Heart right ventricle (tissue), 16 donors: ENCODE measurements at regions not wholly inside any gene's neighbourhood (a gene's known extent, or its start where the extent isn't known, plus 50 kb on each side); places are given as distances from the start of the nearest gene placed in this dataset.

Source experiments
- ATAC-seq, 8 donors: fragments of 200-7000 bp; cut with Tn5 transposase; one replicate each; pipeline ENCODE4 v1.9.1; 2020; ENCODE audit warnings: mild to moderate bottlenecking in 8 of 8, moderate library complexity in 8 of 8, moderate number of reproducible peaks in 1 of 8
- DNase-seq, 2 donors: peaks; one replicate each; pipeline ENCODE4 v3.0.0-alpha.2; 2020
- H3K27ac ChIP-seq, 10 donors: fragments of 200-600 bp; sonication (generic) in 2 of 10; one replicate each; pipeline versions ENCODE4 v1.5.0 to v1.8.0; 2020 to 2022; ENCODE audit warnings: mild to moderate bottlenecking in 3 of 10
- H3K27me3 ChIP-seq, 7 donors: fragments of 200-600 bp; one replicate each; pipeline ENCODE4 v1.8.0; 2021 to 2022; ENCODE audit warnings: mild to moderate bottlenecking in 2 of 7
- H3K36me3 ChIP-seq, 9 donors: fragments of 200-600 bp; sonication (generic) in 1 of 9; one replicate each; pipeline versions ENCODE4 v1.5.0 to v1.8.0; 2020 to 2022; ENCODE audit warnings: mild to moderate bottlenecking in 2 of 9
- H3K4me1 ChIP-seq, 9 donors: fragments of 200-600 bp; sonication (generic) in 1 of 9; one replicate each; pipeline versions ENCODE4 v1.5.0 to v1.8.0; 2020 to 2022; ENCODE audit warnings: mild to moderate bottlenecking in 4 of 9
- H3K4me3 ChIP-seq, 10 donors: fragments of 200-600 bp; sonication (generic) in 2 of 10; one replicate each; pipeline versions ENCODE4 v1.5.0 to v1.8.0; 2020 to 2022; ENCODE audit warnings: mild to moderate bottlenecking in 7 of 10, moderate library complexity in 2 of 10
- H3K9me3 ChIP-seq, 11 donors: fragments of 200-600 bp in 10 of 11; sonication (generic) in 2 of 11; one replicate each; pipeline versions ENCODE4 v1.5.0 to v1.8.0; 2013 to 2022; ENCODE audit warnings: mild to moderate bottlenecking in 2 of 11, control low read depth in 1 of 11, moderate library complexity in 1 of 11
- CTCF ChIP-seq, 9 donors: fragments of 200-600 bp; sonication (generic) in 2 of 9; IDR thresholded peaks; one replicate each; pipeline versions ENCODE4 v1.5.0 to v1.8.0; 2021 to 2022; ENCODE audit warnings: antibody characterized with exemption in 9 of 9, mild to moderate bottlenecking in 5 of 9, moderate library complexity in 1 of 9
- WGBS, 2 donors: extraction: QIAGEN DNeasy Blood & Tissue Kit; methylation state at CpG; one replicate each; pipeline ENCODE4 v1.1.7; 2013; ENCODE audit warnings: inconsistent platforms in 1 of 2; 5-methylcytosine and 5-hydroxymethylcytosine counted together
- intact Hi-C, 10 donors: fragments of 100-400 bp; cut with DNase I; formaldehyde crosslinking; loops; one replicate each; pipeline versions ENCODE4 v1.11.1 to v1.14.2; 2022
- donor health status: Arrhythmogenic right ventricular cardiomyopathy.
- donor health status: ischemic (EF 13 %, LVEDD 7.1; RV severe dilation, severe dysfunction).
- donor health status: healthy with polysubstance abuse.
- donor health status: DM: no; HTN: yes; CAD: no.
- donor health status: DM: no; HTN: no; CAD: no.
- donor health status: ischemic (EF 25% LVEDD 6.9; RV normal size, moderate dysfunction).
- donor health status: ischemic (EF 25% LVEDD 5.7; RV mildly dilated, moderate dysfunction).
- donor health status: healthy.
- donor health status: DM: yes; HTN: yes; CAD: no.
- donor health status: Ischemic cardiomyopathy.
- donor health status: ischemic (EF 35%, LVEDD 5.7; RV mildly dilated, moderate dysfunction).
- donor health status: nonischemic (EF 11% LVEDD 7.7; RV severe dilation, severe dysfunction).
- donor health status: DM: yes; HTN: yes; CAD: no.
- donor health status: PGD.
- donor health status: ischemic (EF 29% LVEDD 5.4; RV normal size, mild dysfunction).
- donor health status: nonischemic (EF 23%, LVEDD 6.1; RV moderate dilation, normal function).

GRCh38 chr3:64870876-64871646 is 183.3 kb upstream of the ADAMTS9 start:
- Histone ChIP-seq H3K27ac (no peak overlapping the region), H3K4me3 (no peak overlapping the region), H3K36me3 (peaks cover 0 to 8% (median 0%) of the 10 kb centered on the region in 9 donors), H3K27me3 (no peaks in the 10 kb centered on the region), H3K9me3 (peaks cover 0 to 17% (median 0%) of the 10 kb centered on the region in 11 donors), H3K4me1 (peaks cover 0 to 34% (median 15%) of the 10 kb centered on the region in 9 donors)
- peak in 1 of 8 donors; percentile 42 for ATAC-seq
- TF ChIP-seq CTCF (IDR thresholded peaks at IDR 0.05): no peak
- intact Hi-C loops: no loop called here
- DNase-seq: no peak
- WGBS, 2 donors: 82 to 85% methylated on average over 4 of the region's 4 CpGs

- Histone ChIP-seq H3K9me3 (peaks cover 0 to 17% (median 0%) of the 10 kb centered on the region in 11 donors), H3K27me3 (no peaks in the 10 kb centered on the region), H3K27ac (peak overlapping the region in 1 of 10 donors; percentile 31), H3K4me1 (peaks cover 0 to 38% (median 17%) of the 10 kb centered on the region in 9 donors), H3K36me3 (peaks cover 0 to 8% (median 0%) of the 10 kb centered on the region in 9 donors), H3K4me3 (no peak overlapping the region)
- 55 to 64% methylated on average over 2 of the region's 2 CpGs for WGBS, 2 donors
- ATAC-seq: peak in 4 of 8 donors; percentile 31 to 55 (median 46)
- no peak for DNase-seq
- intact Hi-C loops: no loop called here
- no peak for TF ChIP-seq CTCF (IDR thresholded peaks at IDR 0.05)
These were observed 179.4 kb upstream of the ADAMTS9 start for GRCh38 chr3:64867224-64867623.

GRCh38 chr3:64865839-64866570 is 178.2 kb upstream of the ADAMTS9 start:
- Histone ChIP-seq H3K27ac (peak overlapping the region in 1 of 10 donors; percentile 6), H3K27me3 (no peaks in the 10 kb centered on the region), H3K4me3 (no peak overlapping the region), H3K4me1 (peaks cover 0 to 27% (median 9%) of the 10 kb centered on the region in 9 donors), H3K36me3 (peaks cover 0 to 8% (median 0%) of the 10 kb centered on the region in 9 donors), H3K9me3 (peaks cover 0 to 17% (median 0%) of the 10 kb centered on the region in 11 donors)
- DNase-seq (no peak), ATAC-seq (no peak)
- WGBS, 2 donors: 57 to 74% methylated on average over 4 of the region's 4 CpGs
- TF ChIP-seq CTCF (IDR thresholded peaks at IDR 0.05): no peak
- intact Hi-C loops: no loop called here
